Superior temporal gyrus (tissue), 1 donor: ENCODE measurements at regions not wholly inside any gene's neighbourhood (a gene's known extent, or its start where the extent isn't known, plus 50 kb on each side); places are given as distances from the start of the nearest gene placed in this dataset.

Source experiments
- DNase-seq: peaks from one replicate; pipeline ENCODE4 v3.0.0-alpha.2; 2016; ENCODE audit errors: extremely low spot score

GRCh38 chr3:132900481-132900880 is 137.7 kb upstream of the TMEM108 start:
- DNase-seq, result no peak

GRCh38 chr3:132898141-132898540 is 140.1 kb upstream of the TMEM108 start:
- peak; percentile 46 for DNase-seq

- no peak for DNase-seq
These were observed 145.2 kb upstream of the TMEM108 start for GRCh38 chr3:132892956-132893355.

GRCh38 chr3:132881756-132882409 is 156.3 kb upstream of the TMEM108 start:
- DNase-seq, result no peak

GRCh38 chr3:132880986-132881385 is 157.2 kb upstream of the TMEM108 start:
- DNase-seq, result no peak

- DNase-seq, result no peak
These were observed 157.4 kb upstream of the NPHP3 start for GRCh38 chr3:132879656-132880055.

- DNase-seq, result no peak
These were observed 152.5 kb upstream of the NPHP3 start for GRCh38 chr3:132874701-132875100.

- DNase-seq, result no peak
These were observed 150.5 kb upstream of the NPHP3 start for GRCh38 chr3:132872711-132873110.

- DNase-seq, result no peak
These were observed 149.7 kb upstream of the NPHP3 start for GRCh38 chr3:132871956-132872355.

- no peak for DNase-seq
These were observed 148.3 kb upstream of the NPHP3 start for GRCh38 chr3:132870541-132870940.

- DNase-seq, result no peak
These were observed 145.7 kb upstream of the NPHP3 start for GRCh38 chr3:132867956-132868355.

- no peak for DNase-seq
These were observed 145.3 kb upstream of the NPHP3 start for GRCh38 chr3:132867526-132867925.

GRCh38 chr3:132857317-132857716 is 135.1 kb upstream of the NPHP3 start:
- no peak for DNase-seq

- no peak for DNase-seq
These were observed 132.8 kb upstream of the NPHP3 start for GRCh38 chr3:132854856-132855535.

GRCh38 chr3:132847849-132848625 is 125.8 kb upstream of the NPHP3 start:
- no peak for DNase-seq

GRCh38 chr3:132843851-132844553 is 121.8 kb upstream of the NPHP3 start:
- no peak for DNase-seq

GRCh38 chr3:132843349-132843748 is 121.1 kb upstream of the NPHP3 start:
- no peak for DNase-seq

GRCh38 chr3:132841621-132842020 is 119.4 kb upstream of the NPHP3 start:
- DNase-seq, result peak; percentile 15

GRCh38 chr3:132840201-132840700 is 118.0 kb upstream of the NPHP3 start:
- peak; percentile 87 for DNase-seq

GRCh38 chr3:132838477-132838876 is 116.3 kb upstream of the NPHP3 start:
- DNase-seq, result no peak

- DNase-seq, result no peak
These were observed 115.4 kb upstream of the NPHP3 start for GRCh38 chr3:132837615-132838014.

- DNase-seq, result no peak
These were observed 112.1 kb upstream of the NPHP3 start for GRCh38 chr3:132834356-132834755.
